NCI-H1930 (cell line): ENCODE measurements at regions not wholly inside any gene's neighbourhood (a gene's known extent, or its start where the extent isn't known, plus 50 kb on each side); places are given as distances from the start of the nearest gene placed in this dataset.
"Not testable (repeated sequence)": the region's sequence is repeated elsewhere in the genome, so short reads cannot be mapped to it uniquely, and the experiment has no call there.

Source experiments
- DNase-seq, 2 experiments: peaks; one replicate each; lab custom pipeline; 2025; lab: John Stamatoyannopoulos, UW

- no peak for DNase-seq
Measured at GRCh38 chr16:48003206-48003907, 152.4 kb downstream of the ABCC12 start.

- no peak for DNase-seq
Measured at GRCh38 chr16:48001324-48001895, 154.4 kb downstream of the ABCC12 start.

DNA sequence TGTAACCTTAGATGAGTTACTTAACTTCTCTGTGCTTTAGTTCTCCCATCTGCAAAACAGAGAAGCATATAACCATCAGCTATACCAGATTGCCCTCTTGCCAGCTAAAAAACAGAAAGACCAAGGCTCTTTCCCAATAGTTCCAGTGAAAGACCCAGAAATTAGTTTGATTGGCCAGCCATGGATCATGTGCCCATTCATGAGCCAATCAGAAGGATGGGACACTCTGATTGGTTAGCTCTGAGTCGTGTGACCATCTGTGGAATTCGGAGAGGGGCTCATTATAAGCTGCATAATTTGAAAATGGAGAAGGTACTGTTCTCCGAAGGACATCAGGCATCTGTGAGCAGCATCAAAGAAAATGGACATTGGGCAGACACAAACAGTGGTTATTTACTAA, 155.2 kb downstream of the ABCC12 start:
- no peak for DNase-seq

DNA sequence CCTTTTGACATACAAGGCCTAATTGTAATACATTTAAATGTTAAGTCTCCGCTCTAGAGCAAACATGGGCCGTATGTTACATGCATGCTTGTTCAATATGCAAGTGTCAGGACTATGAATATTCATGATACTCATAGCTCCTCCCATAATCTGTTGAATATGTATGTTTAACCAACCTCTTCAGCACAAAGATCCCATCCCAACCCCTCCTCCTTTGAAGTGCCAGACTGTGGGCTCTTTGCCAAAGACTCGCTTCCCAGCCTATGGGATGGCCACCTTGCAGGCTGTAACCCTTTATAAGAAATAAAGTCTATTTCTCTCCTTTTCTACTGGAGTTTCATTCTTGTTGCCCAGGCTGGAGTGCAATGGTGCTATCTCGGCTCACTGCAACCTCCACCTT, 156.2 kb downstream of the ABCC12 start:
- DNase-seq = no peak

DNA sequence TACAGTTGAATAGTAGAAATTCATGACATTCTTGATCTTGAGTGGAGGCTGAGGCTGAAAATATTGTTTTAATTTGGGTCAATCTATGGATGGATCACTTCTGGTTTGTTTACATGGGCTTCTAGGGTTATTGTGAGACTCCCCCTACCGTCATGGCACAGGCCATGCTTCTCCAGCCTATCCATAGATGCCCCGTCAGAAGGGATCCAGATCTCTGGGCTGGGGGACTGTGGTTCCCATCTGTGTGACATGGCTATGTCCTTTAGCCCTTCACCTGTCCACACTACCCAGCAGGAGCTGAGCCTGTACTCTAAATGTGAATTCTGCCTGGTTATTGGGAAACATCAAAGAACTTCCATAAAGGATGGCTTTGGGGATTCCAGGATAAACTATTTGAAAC, 160.4 kb downstream of the ABCC12 start:
- DNase-seq = no peak

DNA sequence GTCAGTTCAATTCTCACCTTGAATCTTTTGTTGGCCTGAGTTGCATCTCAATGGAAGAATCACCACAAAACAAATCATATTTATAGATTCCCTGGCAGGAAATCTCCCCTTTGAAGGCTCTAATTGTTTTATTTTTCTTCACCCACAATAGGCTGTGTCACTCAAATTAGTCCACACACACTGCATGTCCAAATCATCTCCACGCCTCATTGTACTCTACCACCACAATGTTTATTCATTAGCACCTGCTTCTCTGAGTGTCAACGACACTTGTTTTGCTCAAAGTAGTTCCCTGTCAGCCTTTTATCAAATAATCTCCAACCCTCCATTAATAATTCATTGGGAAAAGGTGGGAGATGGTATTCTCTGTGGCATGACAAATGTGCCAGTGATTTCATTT, 164.3 kb downstream of the ABCC12 start:
- DNase-seq = no peak

- DNase-seq = no peak
Measured at GRCh38 chr16:47990676-47991075, 165.1 kb downstream of the ABCC12 start.

GRCh38 chr16:47987136-47987535, 168.7 kb downstream of the ABCC12 start:
- DNase-seq = no peak

GRCh38 chr16:47986031-47986430, 169.8 kb downstream of the ABCC12 start:
- DNase-seq = no peak

DNA sequence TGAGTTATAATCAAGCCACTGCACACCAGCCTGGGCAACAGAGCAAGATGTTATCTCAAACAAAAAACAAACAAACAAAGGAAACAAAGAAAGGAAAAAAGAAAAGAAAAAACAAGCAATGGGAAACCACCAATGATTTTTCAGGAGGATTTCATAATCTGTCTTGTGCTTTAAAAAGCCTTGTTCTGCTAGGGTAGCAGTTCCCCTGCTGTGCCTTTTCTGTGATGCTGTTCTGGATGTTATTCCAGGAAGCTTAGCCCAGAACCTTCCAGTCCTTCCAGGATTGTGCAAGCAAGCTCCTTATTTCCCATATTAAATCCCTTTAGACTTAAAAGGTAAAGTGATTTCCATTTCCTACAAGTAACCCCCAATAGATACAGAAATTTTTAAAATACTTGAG, 171.1 kb downstream of the ABCC12 start:
- DNase-seq = no peak

- no peak for DNase-seq
Measured at GRCh38 chr16:47983999-47984580, 171.7 kb downstream of the ABCC12 start.

DNA sequence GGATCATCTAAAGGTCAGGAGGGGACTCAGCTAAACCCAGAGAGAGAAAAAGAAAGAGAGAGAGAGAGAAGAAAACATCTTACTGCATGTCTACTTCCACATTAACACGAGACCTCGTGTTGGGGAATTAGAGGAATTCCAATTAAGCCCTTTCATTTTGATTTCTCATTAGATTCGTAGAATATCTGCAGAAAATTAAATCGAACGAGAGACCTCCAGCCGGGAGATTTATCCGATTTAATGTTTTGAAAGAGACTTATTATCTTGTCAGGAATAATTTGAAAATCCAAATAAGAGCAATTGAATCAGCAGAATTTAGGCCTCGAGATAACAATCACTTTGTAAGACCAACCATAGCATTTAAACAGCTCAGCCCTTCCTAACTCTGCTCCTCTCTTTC, 175.6 kb downstream of the ABCC12 start:
- no peak for DNase-seq

DNA sequence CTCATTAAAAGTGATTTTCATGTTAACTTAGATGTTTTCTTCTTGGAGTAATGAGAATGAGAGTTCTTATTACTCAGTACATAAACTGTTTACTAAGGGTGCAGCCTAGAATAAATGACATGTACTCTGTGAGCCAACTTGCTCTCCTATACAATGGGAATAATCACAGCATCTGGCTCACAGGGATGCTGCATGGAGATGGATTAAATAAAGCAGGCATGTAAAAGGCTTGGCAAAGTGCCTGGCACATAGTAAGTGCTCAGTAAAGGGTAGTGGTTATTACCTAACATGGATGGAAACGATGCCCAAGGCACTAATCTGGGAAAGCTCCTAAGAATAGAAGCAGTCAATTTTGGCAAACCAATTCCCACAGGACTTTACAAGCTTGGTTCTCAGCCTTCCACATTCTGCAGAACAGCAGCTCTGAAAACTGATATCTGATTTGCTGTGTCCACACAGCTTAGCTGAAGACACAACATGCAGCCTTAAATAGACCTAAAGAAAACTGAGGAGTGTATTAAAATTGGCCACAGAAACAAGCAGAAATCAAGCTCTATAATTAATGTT, 176.1 kb downstream of the ABCC12 start:
- DNase-seq = no peak

GRCh38 chr16:47979164-47979520, 176.7 kb downstream of the ABCC12 start:
- no peak for DNase-seq

- DNase-seq = no peak
Measured at GRCh38 chr16:47978491-47979163, 177.2 kb downstream of the ABCC12 start.

DNA sequence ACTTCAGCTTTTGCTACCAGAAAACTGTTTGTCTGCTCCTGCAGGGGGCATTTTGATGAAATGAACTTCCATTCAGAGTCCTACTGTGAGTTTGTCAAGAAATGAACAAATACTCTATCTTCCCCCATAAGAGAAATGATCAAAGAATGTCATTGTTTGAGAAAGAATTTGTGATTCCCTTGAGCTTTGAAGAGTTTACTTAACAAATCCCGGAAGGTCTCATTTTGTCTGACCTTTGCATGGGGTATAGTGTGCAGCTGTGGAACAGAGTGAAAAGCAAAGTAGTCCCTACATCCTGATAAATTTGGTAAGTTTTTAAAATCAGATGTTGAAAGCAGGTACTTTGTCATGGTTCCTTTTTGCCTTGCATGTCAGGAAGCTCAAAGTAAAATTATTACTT, 178.0 kb downstream of the ABCC12 start:
- DNase-seq = no peak

GRCh38 chr16:47976636-47977210, 179.1 kb downstream of the ABCC12 start:
- DNase-seq = no peak

DNA sequence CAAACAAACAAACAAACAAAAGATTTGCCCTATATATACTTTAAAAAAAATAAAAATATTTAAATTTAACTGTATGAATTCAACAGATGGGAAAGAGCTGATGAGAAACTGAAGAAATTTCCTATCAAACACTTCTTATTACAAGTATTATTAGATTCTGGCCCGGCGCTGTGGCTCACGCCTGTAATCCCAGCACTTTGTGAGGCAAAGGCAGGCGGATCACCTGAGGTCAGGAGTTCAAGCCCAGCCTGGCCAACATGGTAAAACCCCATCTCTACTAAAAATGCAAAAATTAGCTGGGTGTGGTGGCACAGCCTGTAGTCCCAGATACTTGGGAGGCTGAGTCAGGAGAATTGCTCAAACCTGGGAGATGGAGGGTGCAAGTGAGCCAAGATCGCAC, 180.8 kb downstream of the ABCC12 start:
- DNase-seq = not testable (repeated sequence)

DNA sequence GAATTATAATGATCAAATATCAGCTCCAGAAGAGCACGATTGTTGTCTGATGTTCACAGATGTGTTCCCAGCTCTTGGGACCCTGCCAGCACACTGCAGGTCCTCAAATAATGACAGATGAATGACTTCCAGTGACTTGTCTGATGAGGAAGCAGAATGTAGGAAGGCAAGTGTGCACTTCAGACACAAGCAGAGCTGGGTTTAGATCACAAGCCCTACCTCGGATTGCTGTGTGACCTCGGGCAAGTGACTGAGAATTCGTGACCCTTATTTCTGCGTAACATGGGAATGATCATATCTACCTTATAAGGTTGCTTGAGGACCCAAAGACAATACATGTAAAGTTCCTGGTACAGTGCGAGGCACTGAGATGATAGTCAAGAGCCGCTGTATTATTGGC, 182.2 kb downstream of the ABCC12 start:
- DNase-seq = no peak

- no peak for DNase-seq
Measured at GRCh38 chr16:47972246-47972985, 183.4 kb downstream of the ABCC12 start.

GRCh38 chr16:47971225-47971624, 184.6 kb downstream of the ABCC12 start:
- DNase-seq = no peak
